PC-9 (cell line): ENCODE measurements at regions not wholly inside any gene's neighbourhood (a gene's known extent, or its start where the extent isn't known, plus 50 kb on each side); places are given as distances from the start of the nearest gene placed in this dataset.

Experiments
- EZH2 ChIP-seq: fragments of 200-600 bp; sonication (generic); IDR thresholded peaks from 2 replicates; pipeline ENCODE4 v1.8.0; 2017; ENCODE audit warnings: antibody characterized with exemption, low read depth
- TF ChIP-seq, protein P1 (sequence below): fragments of 200-600 bp; sonication (generic); conservative IDR thresholded peaks from 2 replicates; pipeline ENCODE4 v1.6.1; 2017; ENCODE audit warnings: mixed run types, antibody characterized with exemption, mild to moderate bottlenecking, moderate library complexity

DNA sequence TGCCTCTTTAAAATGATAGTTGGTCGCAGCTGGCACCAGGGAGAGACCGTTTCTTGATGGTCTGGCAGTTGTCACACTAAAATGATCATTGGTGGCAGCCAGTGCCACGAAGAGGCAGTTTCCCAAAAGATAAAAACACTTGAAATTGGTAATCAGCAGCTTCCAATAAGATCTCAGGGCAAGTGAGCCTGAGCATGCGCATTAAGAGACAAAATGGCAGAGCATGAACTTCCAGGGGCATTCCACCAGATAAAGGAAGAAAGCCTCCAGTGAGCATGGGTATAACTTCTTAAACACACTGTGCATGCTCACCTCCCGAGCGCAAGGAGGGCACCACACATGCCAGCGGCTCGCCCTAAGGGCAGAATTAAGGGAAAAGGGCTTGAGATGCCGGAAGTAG lies 1594.2 kb upstream of the CDH9 start:
- TF ChIP-seq, protein P1, sequence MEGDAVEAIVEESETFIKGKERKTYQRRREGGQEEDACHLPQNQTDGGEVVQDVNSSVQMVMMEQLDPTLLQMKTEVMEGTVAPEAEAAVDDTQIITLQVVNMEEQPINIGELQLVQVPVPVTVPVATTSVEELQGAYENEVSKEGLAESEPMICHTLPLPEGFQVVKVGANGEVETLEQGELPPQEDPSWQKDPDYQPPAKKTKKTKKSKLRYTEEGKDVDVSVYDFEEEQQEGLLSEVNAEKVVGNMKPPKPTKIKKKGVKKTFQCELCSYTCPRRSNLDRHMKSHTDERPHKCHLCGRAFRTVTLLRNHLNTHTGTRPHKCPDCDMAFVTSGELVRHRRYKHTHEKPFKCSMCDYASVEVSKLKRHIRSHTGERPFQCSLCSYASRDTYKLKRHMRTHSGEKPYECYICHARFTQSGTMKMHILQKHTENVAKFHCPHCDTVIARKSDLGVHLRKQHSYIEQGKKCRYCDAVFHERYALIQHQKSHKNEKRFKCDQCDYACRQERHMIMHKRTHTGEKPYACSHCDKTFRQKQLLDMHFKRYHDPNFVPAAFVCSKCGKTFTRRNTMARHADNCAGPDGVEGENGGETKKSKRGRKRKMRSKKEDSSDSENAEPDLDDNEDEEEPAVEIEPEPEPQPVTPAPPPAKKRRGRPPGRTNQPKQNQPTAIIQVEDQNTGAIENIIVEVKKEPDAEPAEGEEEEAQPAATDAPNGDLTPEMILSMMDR = no peak
- no peak for TF ChIP-seq EZH2
